Transverse colon (tissue), 3 donors: ENCODE measurements at regions not wholly inside any gene's neighbourhood (a gene's known extent, or its start where the extent isn't known, plus 50 kb on each side); places are given as distances from the start of the nearest gene placed in this dataset.

Source experiments
- EP300 ChIP-seq: sonication (generic); formaldehyde crosslinking; IDR thresholded peaks from one replicate; pipeline ENCODE4 v1.6.1; 2017; ENCODE audit warnings: antibody characterized with exemption, low read depth
- POLR2AphosphoS5 ChIP-seq, 3 donors: sonication (generic); formaldehyde crosslinking; IDR thresholded peaks; one replicate each; pipeline ENCODE4 v1.6.1; 2016; ENCODE audit warnings: antibody characterized with exemption in 3 of 3

DNA sequence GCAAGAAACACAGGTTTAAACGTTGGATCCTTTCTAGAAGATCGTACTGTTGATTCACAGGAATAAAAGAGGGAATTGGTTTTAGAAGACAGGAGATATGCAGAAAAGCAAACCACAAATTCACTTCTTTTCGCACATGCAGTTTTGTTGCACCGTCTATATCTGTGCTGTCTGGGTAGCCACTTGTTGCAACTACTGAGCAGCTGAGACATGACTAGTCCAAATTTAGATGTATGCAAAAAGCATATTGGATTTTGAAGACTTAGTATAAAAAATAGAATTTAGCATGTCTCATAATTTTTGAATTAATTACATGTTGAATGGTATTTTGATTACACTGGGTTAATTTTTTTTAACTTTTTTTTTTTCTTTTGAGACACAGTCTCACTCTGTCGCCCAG lies 176.3 kb downstream of the KLF12 start:
- TF ChIP-seq EP300 (no peak), POLR2AphosphoS5 (IDR thresholded peaks at IDR 0.05) (no peak)
